ENCODE measurements at regions not wholly inside any gene's neighbourhood (a gene's known extent, or its start where the extent isn't known, plus 50 kb on each side); places are given as distances from the start of the nearest gene placed in this dataset.

- TF ChIP-seq, protein P1, sequence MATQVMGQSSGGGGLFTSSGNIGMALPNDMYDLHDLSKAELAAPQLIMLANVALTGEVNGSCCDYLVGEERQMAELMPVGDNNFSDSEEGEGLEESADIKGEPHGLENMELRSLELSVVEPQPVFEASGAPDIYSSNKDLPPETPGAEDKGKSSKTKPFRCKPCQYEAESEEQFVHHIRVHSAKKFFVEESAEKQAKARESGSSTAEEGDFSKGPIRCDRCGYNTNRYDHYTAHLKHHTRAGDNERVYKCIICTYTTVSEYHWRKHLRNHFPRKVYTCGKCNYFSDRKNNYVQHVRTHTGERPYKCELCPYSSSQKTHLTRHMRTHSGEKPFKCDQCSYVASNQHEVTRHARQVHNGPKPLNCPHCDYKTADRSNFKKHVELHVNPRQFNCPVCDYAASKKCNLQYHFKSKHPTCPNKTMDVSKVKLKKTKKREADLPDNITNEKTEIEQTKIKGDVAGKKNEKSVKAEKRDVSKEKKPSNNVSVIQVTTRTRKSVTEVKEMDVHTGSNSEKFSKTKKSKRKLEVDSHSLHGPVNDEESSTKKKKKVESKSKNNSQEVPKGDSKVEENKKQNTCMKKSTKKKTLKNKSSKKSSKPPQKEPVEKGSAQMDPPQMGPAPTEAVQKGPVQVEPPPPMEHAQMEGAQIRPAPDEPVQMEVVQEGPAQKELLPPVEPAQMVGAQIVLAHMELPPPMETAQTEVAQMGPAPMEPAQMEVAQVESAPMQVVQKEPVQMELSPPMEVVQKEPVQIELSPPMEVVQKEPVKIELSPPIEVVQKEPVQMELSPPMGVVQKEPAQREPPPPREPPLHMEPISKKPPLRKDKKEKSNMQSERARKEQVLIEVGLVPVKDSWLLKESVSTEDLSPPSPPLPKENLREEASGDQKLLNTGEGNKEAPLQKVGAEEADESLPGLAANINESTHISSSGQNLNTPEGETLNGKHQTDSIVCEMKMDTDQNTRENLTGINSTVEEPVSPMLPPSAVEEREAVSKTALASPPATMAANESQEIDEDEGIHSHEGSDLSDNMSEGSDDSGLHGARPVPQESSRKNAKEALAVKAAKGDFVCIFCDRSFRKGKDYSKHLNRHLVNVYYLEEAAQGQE (IDR thresholded peaks at IDR 0.05; ENCODE audit: insufficient read depth in 1 of 2, low read depth in 2 of 2, low read length in 1 of 2): no peak
- no peak for TF ChIP-seq TCF7L2 (IDR thresholded peaks at IDR 0.05; ENCODE audit: low read depth, low read length)
Observed at GRCh38 chr3:105083945-105084344, 282.8 kb upstream of the ALCAM start.
